GM21447 (cell line): ENCODE measurements at regions not wholly inside any gene's neighbourhood (a gene's known extent, or its start where the extent isn't known, plus 50 kb on each side); places are given as distances from the start of the nearest gene placed in this dataset.
"Not testable (repeated sequence)": the region's sequence is repeated elsewhere in the genome, so short reads cannot be mapped to it uniquely, and the experiment has no call there.

Source experiments
- ATAC-seq: cut with Tn5 transposase; IDR thresholded peaks from one replicate; pipeline ENCODE4 v1.9.1; 2021; ENCODE audit not compliant: unreplicated experiment

GRCh38 chr9:102032614-102033013 is 294.2 kb upstream of the GRIN3A start:
- no peak for ATAC-seq

GRCh38 chr9:102000956-102001355 is 262.5 kb upstream of the GRIN3A start:
- ATAC-seq = no peak

GRCh38 chr9:101999441-101999840 is 261.0 kb upstream of the GRIN3A start:
- no peak for ATAC-seq

- ATAC-seq = no peak
These were observed 256.8 kb upstream of the GRIN3A start for GRCh38 chr9:101995231-101995630.

- no peak for ATAC-seq
These were observed 255.3 kb upstream of the GRIN3A start for GRCh38 chr9:101993771-101994170.

GRCh38 chr9:101991926-101992325 is 253.5 kb upstream of the GRIN3A start:
- ATAC-seq = no peak

- ATAC-seq = peak; percentile 75
These were observed 239.3 kb upstream of the GRIN3A start for GRCh38 chr9:101977614-101978210.

GRCh38 chr9:101970609-101971008 is 232.2 kb upstream of the GRIN3A start:
- no peak for ATAC-seq

- no peak for ATAC-seq
These were observed 229.9 kb upstream of the GRIN3A start for GRCh38 chr9:101968392-101968791.

- ATAC-seq = no peak
These were observed 228.2 kb upstream of the GRIN3A start for GRCh38 chr9:101966691-101967090.

- ATAC-seq = no peak
These were observed 219.3 kb upstream of the GRIN3A start for GRCh38 chr9:101957705-101958104.

- ATAC-seq = no peak
These were observed 213.2 kb upstream of the GRIN3A start for GRCh38 chr9:101951598-101951997.

GRCh38 chr9:101931756-101932155 is 193.3 kb upstream of the GRIN3A start:
- no peak for ATAC-seq

- no peak for ATAC-seq
These were observed 192.3 kb upstream of the GRIN3A start for GRCh38 chr9:101930783-101931182.

GRCh38 chr9:101925498-101925897 is 187.1 kb upstream of the GRIN3A start:
- no peak for ATAC-seq

GRCh38 chr9:101923451-101923850 is 185.0 kb upstream of the GRIN3A start:
- no peak for ATAC-seq

GRCh38 chr9:101916948-101917347 is 178.5 kb upstream of the GRIN3A start:
- not testable (repeated sequence) for ATAC-seq

GRCh38 chr9:101915482-101915881 is 177.0 kb upstream of the GRIN3A start:
- no peak for ATAC-seq

GRCh38 chr9:101912698-101913097 is 174.3 kb upstream of the GRIN3A start:
- ATAC-seq = no peak

GRCh38 chr9:101907466-101907865 is 169.0 kb upstream of the GRIN3A start:
- ATAC-seq = no peak

GRCh38 chr9:101904845-101905244 is 166.4 kb upstream of the GRIN3A start:
- ATAC-seq = no peak

- no peak for ATAC-seq
These were observed 163.6 kb upstream of the GRIN3A start for GRCh38 chr9:101902051-101902450.

GRCh38 chr9:101897196-101897595 is 158.7 kb upstream of the GRIN3A start:
- no peak for ATAC-seq
